SK-N-SH (cell line): ENCODE measurements at regions not wholly inside any gene's neighbourhood (a gene's known extent, or its start where the extent isn't known, plus 50 kb on each side); places are given as distances from the start of the nearest gene placed in this dataset.

Experiments
- CTCF ChIA-PET: fragments of 300-600, 350-600 bp; formaldehyde crosslinking; extraction: SDS; loops from one replicate; lab custom pipeline; 2021; lab: Yijun Ruan, JAX
- POLR2A ChIA-PET: fragments of 350-600 bp; sonication (Branson Sonifier 250); formaldehyde crosslinking; extraction: SDS; loops from one replicate; lab custom pipeline; 2020; ENCODE audit warnings: antibody characterized with exemption, inconsistent platforms; lab: Yijun Ruan, JAX
- DNase-seq: peaks from one replicate; pipeline ENCODE4 v3.0.0; 2012
- H2AFZ ChIP-seq: fragments of 200-600 bp; sonication (generic); 2 replicates; pipeline ENCODE4 v1.8.1; 2016; ENCODE audit warnings: antibody characterized with exemption, mild to moderate bottlenecking, low read depth
- H3F3A ChIP-seq: fragments of 200-600 bp; sonication (generic); replicated peaks from 2 replicates; pipeline ENCODE3; 2016; ENCODE audit warnings: antibody characterized with exemption, mild to moderate bottlenecking; ENCODE audit not compliant: insufficient read depth
- H3K27ac ChIP-seq, 2 experiments: fragments of 200-500 bp in 1 of 2; fragments of 200-600 bp in 1 of 2; sonication (Bioruptor generic) in 1 of 2; sonication (generic), shearing (Covaris generic) in 1 of 2; 2 replicates each; pipeline versions ENCODE4 v1.5.1 to v1.6.1; 2014 to 2016; ENCODE audit warnings: low read depth in 2 of 2, inconsistent platforms in 1 of 2, low read length in 1 of 2, mild to moderate bottlenecking in 1 of 2, mixed read lengths in 1 of 2
- H3K27me3 ChIP-seq: fragments of 200-600 bp; sonication (generic), shearing (Covaris generic); 2 replicates; pipeline ENCODE4 v1.6.1; 2016; ENCODE audit warnings: mixed run types; ENCODE audit not compliant: insufficient read depth
- H3K36me3 ChIP-seq, 2 experiments: fragments of 200-500 bp in 1 of 2; fragments of 200-600 bp in 1 of 2; sonication (Bioruptor generic) in 1 of 2; sonication (generic) in 1 of 2; replicated peaks in 1 of 2; 2 replicates each; pipeline versions ENCODE3 to v1.5.1; 2014 to 2016; ENCODE audit warnings: low read length in 1 of 2, mild to moderate bottlenecking in 1 of 2; ENCODE audit not compliant: insufficient read depth in 2 of 2, control insufficient read depth in 1 of 2
- H3K4me1 ChIP-seq, 2 experiments: fragments of 200-500 bp in 1 of 2; fragments of 200-600 bp in 1 of 2; sonication (Bioruptor generic) in 1 of 2; sonication (generic), shearing (Covaris generic) in 1 of 2; 2 replicates each; pipeline versions ENCODE4 v1.5.1 to v1.6.1; 2014 to 2016; ENCODE audit warnings: low read depth in 1 of 2, low read length in 1 of 2, mixed run types in 1 of 2; ENCODE audit not compliant: insufficient read depth in 2 of 2, control insufficient read depth in 1 of 2
- H3K4me2 ChIP-seq: fragments of 200-600 bp; sonication (generic), shearing (Covaris generic); 2 replicates; pipeline ENCODE4 v1.6.1; 2017; ENCODE audit warnings: mixed run types
- H3K4me3 ChIP-seq, 2 experiments: fragments of 200-500 bp in 1 of 2; fragments of 200-600 bp in 1 of 2; sonication (Bioruptor generic) in 1 of 2; sonication (generic), shearing (Covaris generic) in 1 of 2; 2 replicates each; pipeline versions ENCODE4 v1.5.1 to v1.8.1; 2014 to 2016; ENCODE audit warnings: low read depth in 2 of 2, inconsistent platforms in 1 of 2, low read length in 1 of 2, mild to moderate bottlenecking in 1 of 2, mixed read lengths in 1 of 2, moderate library complexity in 1 of 2
- H3K79me2 ChIP-seq: fragments of 200-600 bp; sonication (generic); 2 replicates; pipeline ENCODE4 v1.8.1; 2017; ENCODE audit warnings: mild to moderate bottlenecking; ENCODE audit not compliant: insufficient read depth
- H3K9ac ChIP-seq: fragments of 200-600 bp; sonication (generic); 2 replicates; pipeline ENCODE4 v1.6.1; 2017; ENCODE audit warnings: mixed run types
- H3K9me2 ChIP-seq: fragments of 200-600 bp; sonication (generic); 2 replicates; pipeline ENCODE4 v1.6.1; 2017; ENCODE audit warnings: mixed run types
- H3K9me3 ChIP-seq: fragments of 200-600 bp; sonication (generic); 2 replicates; pipeline ENCODE4 v1.6.1; 2017; ENCODE audit warnings: mixed run types, mild to moderate bottlenecking, moderate library complexity
- H4K20me1 ChIP-seq: fragments of 200-600 bp; sonication (generic); 2 replicates; pipeline ENCODE4 v1.6.1; 2017; ENCODE audit warnings: mild to moderate bottlenecking, mixed run types; ENCODE audit not compliant: insufficient read depth
- ELF1 ChIP-seq: IDR thresholded peaks from 2 replicates; pipeline ENCODE4 v1.4.0; 2012
- FOXM1 ChIP-seq: IDR thresholded peaks from 2 replicates; pipeline ENCODE4 v1.4.0; 2012; ENCODE audit warnings: low read depth, mild to moderate bottlenecking
- JUND ChIP-seq: IDR thresholded peaks from 2 replicates; pipeline ENCODE4 v1.4.0; 2012
- RAD21 ChIP-seq: IDR thresholded peaks from 2 replicates; pipeline ENCODE4 v1.6.1; 2012; ENCODE audit warnings: mild to moderate bottlenecking, low read length
- TCF12 ChIP-seq: IDR thresholded peaks from 2 replicates; pipeline ENCODE4 v1.4.0; 2012
- WGBS: methylation state at CpG from one replicate; pipeline ENCODE4 v1.1.6; 2017; ENCODE audit warnings: low lambda C conversion rate; 5-methylcytosine and 5-hydroxymethylcytosine counted together
- TF ChIP-seq, protein P1 (sequence below): IDR thresholded peaks from 2 replicates; pipeline ENCODE4 v1.4.0; 2012; ENCODE audit warnings: low read depth, borderline replicate concordance
- TF ChIP-seq, protein P2 (sequence below): IDR thresholded peaks from 2 replicates; pipeline ENCODE4 v1.4.0; 2012; ENCODE audit warnings: low read depth
- TF ChIP-seq, protein P3 (sequence below): IDR thresholded peaks from 2 replicates; pipeline ENCODE4 v1.4.0; 2012; ENCODE audit warnings: low read depth, borderline replicate concordance
- TF ChIP-seq, protein P4 (sequence below): fragments of 200-600 bp; sonication (generic); IDR thresholded peaks from 2 replicates; pipeline ENCODE4 v1.6.1; 2017; ENCODE audit warnings: antibody characterized with exemption, mild to moderate bottlenecking, moderate library complexity
- TF ChIP-seq, protein P5 (sequence below): fragments of 150-350 bp; IDR thresholded peaks from 2 replicates; pipeline ENCODE4 v1.6.1; 2016; ENCODE audit warnings: mild to moderate bottlenecking, low read depth, low read length

DNA sequence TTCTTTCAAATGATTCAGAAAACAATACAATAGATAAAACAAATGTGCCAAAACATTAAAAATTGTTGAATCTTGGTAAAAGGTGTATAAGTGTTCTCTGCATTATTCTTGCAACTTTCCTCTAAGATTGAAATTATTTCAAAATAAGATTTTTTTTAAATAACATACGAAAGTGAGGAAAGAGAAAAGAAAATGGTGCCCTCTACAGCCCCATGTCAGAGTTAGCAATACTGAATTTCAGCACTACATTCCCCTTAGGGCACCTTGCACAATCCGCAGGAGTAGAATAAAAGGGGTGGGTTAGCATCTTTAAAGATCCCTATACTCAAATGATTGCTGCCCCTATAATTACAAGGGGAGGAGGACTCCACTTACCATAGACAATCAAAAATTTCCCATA is 433.7 kb downstream of the BCL11A start:
- Histone ChIP-seq H3K4me3 (no peak overlapping the region), H3K79me2 (no peaks in the 10 kb centered on the region), H3K4me1 (no peaks in the 10 kb centered on the region), H3K9me2 (no peaks in the 10 kb centered on the region), H3K36me3 (no peaks in the 10 kb centered on the region), H4K20me1 (no peaks in the 10 kb centered on the region), H3K9ac (no peak overlapping the region), H3K4me2 (no peak overlapping the region), H2AFZ (no peak overlapping the region), H3K9me3 (no peaks in the 10 kb centered on the region; the same call in 1 of the 2 replicates), H3K27ac (no peak overlapping the region), H3F3A (no peaks in the 10 kb centered on the region), H3K27me3 (no peaks in the 10 kb centered on the region)
- CTCF ChIA-PET = no interaction called here
- 19% methylated on average over 2 of the region's 2 CpGs for WGBS
- POLR2A ChIA-PET = no interaction called here
- TF ChIP-seq, protein P1, sequence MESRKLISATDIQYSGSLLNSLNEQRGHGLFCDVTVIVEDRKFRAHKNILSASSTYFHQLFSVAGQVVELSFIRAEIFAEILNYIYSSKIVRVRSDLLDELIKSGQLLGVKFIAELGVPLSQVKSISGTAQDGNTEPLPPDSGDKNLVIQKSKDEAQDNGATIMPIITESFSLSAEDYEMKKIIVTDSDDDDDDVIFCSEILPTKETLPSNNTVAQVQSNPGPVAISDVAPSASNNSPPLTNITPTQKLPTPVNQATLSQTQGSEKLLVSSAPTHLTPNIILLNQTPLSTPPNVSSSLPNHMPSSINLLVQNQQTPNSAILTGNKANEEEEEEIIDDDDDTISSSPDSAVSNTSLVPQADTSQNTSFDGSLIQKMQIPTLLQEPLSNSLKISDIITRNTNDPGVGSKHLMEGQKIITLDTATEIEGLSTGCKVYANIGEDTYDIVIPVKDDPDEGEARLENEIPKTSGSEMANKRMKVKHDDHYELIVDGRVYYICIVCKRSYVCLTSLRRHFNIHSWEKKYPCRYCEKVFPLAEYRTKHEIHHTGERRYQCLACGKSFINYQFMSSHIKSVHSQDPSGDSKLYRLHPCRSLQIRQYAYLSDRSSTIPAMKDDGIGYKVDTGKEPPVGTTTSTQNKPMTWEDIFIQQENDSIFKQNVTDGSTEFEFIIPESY = no peak
- peak; percentile 34; the same call in 1 of the 2 replicates for TF ChIP-seq RAD21
- no peak for DNase-seq

DNA sequence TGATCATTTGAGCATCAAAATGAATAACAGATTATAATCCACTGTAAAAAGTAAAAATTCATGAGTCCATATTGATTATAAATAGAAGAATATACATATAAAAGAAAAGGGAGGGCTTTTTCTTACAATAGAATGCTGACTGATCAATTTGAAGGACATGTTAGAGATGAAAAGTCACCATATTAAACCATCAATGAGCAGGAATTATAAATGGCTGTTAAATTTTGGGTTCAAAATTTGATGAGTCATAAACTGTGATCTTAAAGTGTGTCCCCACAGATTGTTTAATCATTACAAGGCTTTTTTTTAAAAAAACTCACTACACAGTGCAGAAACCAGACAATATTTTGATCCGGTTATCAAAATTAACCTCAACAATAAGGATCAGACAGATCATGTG is 434.5 kb downstream of the BCL11A start:
- DNase-seq = no peak
- no peaks in the 10 kb centered on the region for H4K20me1 ChIP-seq
- CTCF ChIA-PET = no interaction called here
- H3K4me1 ChIP-seq = no peaks in the 10 kb centered on the region
- H3K9me2 ChIP-seq = no peaks in the 10 kb centered on the region
- no peak overlapping the region for H3K4me3 ChIP-seq
- H3F3A ChIP-seq = no peaks in the 10 kb centered on the region
- no peaks in the 10 kb centered on the region for H3K36me3 ChIP-seq
- POLR2A ChIA-PET = no interaction called here
- no peak overlapping the region for H2AFZ ChIP-seq
- TF ChIP-seq ELF1 = no peak
- TF ChIP-seq, protein P2, sequence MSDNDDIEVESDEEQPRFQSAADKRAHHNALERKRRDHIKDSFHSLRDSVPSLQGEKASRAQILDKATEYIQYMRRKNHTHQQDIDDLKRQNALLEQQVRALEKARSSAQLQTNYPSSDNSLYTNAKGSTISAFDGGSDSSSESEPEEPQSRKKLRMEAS = no peak
- TF ChIP-seq, protein P3, sequence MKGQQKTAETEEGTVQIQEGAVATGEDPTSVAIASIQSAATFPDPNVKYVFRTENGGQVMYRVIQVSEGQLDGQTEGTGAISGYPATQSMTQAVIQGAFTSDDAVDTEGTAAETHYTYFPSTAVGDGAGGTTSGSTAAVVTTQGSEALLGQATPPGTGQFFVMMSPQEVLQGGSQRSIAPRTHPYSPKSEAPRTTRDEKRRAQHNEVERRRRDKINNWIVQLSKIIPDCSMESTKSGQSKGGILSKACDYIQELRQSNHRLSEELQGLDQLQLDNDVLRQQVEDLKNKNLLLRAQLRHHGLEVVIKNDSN = no peak
- TF ChIP-seq FOXM1 = no peak
- no peak overlapping the region for H3K4me2 ChIP-seq
- H3K27me3 ChIP-seq = no peaks in the 10 kb centered on the region
- H3K9ac ChIP-seq = no peak overlapping the region
- H3K27ac ChIP-seq = no peak overlapping the region
- H3K9me3 ChIP-seq = no peaks in the 10 kb centered on the region; the same call in 1 of the 2 replicates
- 38% methylated on average over 1 of the region's 1 CpG for WGBS
- H3K79me2 ChIP-seq = no peaks in the 10 kb centered on the region

DNA sequence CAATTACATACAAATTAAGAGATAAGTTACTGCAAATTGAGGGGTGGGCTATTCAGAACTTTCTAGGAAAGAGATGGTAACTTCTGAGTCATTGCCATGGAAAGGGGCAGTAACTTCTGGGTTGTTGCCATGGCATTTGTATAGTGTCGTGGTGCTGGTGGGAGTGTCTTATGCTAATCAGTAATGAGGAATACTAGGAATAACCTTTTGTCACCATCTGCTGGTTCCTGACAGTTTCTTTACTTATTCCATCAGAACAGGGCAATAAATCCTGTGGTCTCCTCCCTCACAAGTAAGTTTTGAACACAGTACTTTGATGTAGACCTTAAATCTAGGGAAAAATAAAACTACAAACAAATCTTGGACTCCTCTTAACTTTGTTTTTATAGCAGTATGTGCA is 435.4 kb downstream of the BCL11A start:
- Histone ChIP-seq H3K27me3 (no peaks in the 10 kb centered on the region), H3K9me2 (no peaks in the 10 kb centered on the region), H4K20me1 (no peaks in the 10 kb centered on the region), H3K9me3 (no peaks in the 10 kb centered on the region; the same call in 1 of the 2 replicates), H3K27ac (no peak overlapping the region), H3K4me2 (no peak overlapping the region), H2AFZ (no peak overlapping the region), H3K9ac (no peak overlapping the region), H3K36me3 (no peaks in the 10 kb centered on the region), H3K79me2 (no peaks in the 10 kb centered on the region), H3K4me1 (no peaks in the 10 kb centered on the region), H3K4me3 (no peak overlapping the region), H3F3A (no peaks in the 10 kb centered on the region)
- no peak for DNase-seq
- TF ChIP-seq JUND = no peak
- TF ChIP-seq, protein P4, sequence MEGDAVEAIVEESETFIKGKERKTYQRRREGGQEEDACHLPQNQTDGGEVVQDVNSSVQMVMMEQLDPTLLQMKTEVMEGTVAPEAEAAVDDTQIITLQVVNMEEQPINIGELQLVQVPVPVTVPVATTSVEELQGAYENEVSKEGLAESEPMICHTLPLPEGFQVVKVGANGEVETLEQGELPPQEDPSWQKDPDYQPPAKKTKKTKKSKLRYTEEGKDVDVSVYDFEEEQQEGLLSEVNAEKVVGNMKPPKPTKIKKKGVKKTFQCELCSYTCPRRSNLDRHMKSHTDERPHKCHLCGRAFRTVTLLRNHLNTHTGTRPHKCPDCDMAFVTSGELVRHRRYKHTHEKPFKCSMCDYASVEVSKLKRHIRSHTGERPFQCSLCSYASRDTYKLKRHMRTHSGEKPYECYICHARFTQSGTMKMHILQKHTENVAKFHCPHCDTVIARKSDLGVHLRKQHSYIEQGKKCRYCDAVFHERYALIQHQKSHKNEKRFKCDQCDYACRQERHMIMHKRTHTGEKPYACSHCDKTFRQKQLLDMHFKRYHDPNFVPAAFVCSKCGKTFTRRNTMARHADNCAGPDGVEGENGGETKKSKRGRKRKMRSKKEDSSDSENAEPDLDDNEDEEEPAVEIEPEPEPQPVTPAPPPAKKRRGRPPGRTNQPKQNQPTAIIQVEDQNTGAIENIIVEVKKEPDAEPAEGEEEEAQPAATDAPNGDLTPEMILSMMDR = no peak
- TF ChIP-seq, protein P5, sequence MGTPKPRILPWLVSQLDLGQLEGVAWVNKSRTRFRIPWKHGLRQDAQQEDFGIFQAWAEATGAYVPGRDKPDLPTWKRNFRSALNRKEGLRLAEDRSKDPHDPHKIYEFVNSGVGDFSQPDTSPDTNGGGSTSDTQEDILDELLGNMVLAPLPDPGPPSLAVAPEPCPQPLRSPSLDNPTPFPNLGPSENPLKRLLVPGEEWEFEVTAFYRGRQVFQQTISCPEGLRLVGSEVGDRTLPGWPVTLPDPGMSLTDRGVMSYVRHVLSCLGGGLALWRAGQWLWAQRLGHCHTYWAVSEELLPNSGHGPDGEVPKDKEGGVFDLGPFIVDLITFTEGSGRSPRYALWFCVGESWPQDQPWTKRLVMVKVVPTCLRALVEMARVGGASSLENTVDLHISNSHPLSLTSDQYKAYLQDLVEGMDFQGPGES = no peak
- no peak for TF ChIP-seq TCF12
- ChIA-PET CTCF (interaction anchor here (1.0 kb wide), 1 partner anchor 11 kb away, joined by 3 read pairs; no protein-coding TSS in a partner anchor), POLR2A (no interaction called here)
- WGBS = 6% methylated on average over 1 of the region's 1 CpG
